Mesenchymal stem cell (in vitro differentiated cells and primary cell): ENCODE measurements at regions not wholly inside any gene's neighbourhood (a gene's known extent, or its start where the extent isn't known, plus 50 kb on each side); places are given as distances from the start of the nearest gene placed in this dataset.

Experiments
- DNase-seq: peaks from one replicate; pipeline ENCODE4 v3.0.0-alpha.2; 2013
- H2AFZ ChIP-seq: one replicate; pipeline ENCODE4 v1.6.1; 2013; ENCODE audit warnings: low read depth, mild to moderate bottlenecking, control low read depth, inconsistent platforms, low read length, moderate library complexity
- H2AK5ac ChIP-seq: 2 replicates; pipeline ENCODE4 v1.6.1; 2013; ENCODE audit warnings: low read length, moderate library complexity, mild to moderate bottlenecking, inconsistent platforms; ENCODE audit not compliant: severe bottlenecking
- H2BK120ac ChIP-seq: one replicate; pipeline ENCODE4 v1.6.1; 2013; ENCODE audit warnings: low read depth, mild to moderate bottlenecking, inconsistent platforms, low read length, moderate library complexity
- H2BK12ac ChIP-seq, 2 experiments: one replicate each; pipeline ENCODE4 v1.6.1; 2013; ENCODE audit warnings: inconsistent platforms in 2 of 2, low read length in 2 of 2, mild to moderate bottlenecking in 2 of 2, moderate library complexity in 2 of 2, control low read depth in 1 of 2
- H2BK15ac ChIP-seq: one replicate; pipeline ENCODE4 v1.6.1; 2013; ENCODE audit warnings: mild to moderate bottlenecking, low read depth, inconsistent platforms; ENCODE audit not compliant: poor library complexity, severe bottlenecking
- H2BK5ac ChIP-seq: 2 replicates; pipeline ENCODE4 v1.6.1; 2013; ENCODE audit warnings: low read depth, mild to moderate bottlenecking, low read length, control low read depth, inconsistent platforms; ENCODE audit not compliant: poor library complexity, severe bottlenecking
- H3K14ac ChIP-seq, 2 experiments: one replicate each; pipeline ENCODE4 v1.6.1; 2013; ENCODE audit warnings: inconsistent platforms in 2 of 2, low read length in 2 of 2, control low read depth in 1 of 2, mild to moderate bottlenecking in 1 of 2, moderate library complexity in 1 of 2
- H3K18ac ChIP-seq, 2 experiments: one replicate each; pipeline ENCODE4 v1.6.1; 2013; ENCODE audit warnings: inconsistent platforms in 2 of 2, low read length in 2 of 2, control low read depth in 1 of 2, low read depth in 1 of 2, mild to moderate bottlenecking in 1 of 2
- H3K23ac ChIP-seq, 2 experiments: one replicate each; pipeline ENCODE4 v1.6.1; 2013; ENCODE audit warnings: inconsistent platforms in 2 of 2, low read length in 2 of 2, mild to moderate bottlenecking in 2 of 2, moderate library complexity in 2 of 2, control low read depth in 1 of 2
- H3K27ac ChIP-seq: 2 replicates; pipeline ENCODE4 v1.5.1; 2013; ENCODE audit warnings: mild to moderate bottlenecking, moderate library complexity, low read length, control low read depth, inconsistent platforms; ENCODE audit not compliant: poor library complexity, severe bottlenecking
- H3K27me3 ChIP-seq, 2 experiments: 2 replicates each; pipeline versions ENCODE4 v1.6.1 to v1.7.0; 2013; ENCODE audit warnings: low read length in 2 of 2, mild to moderate bottlenecking in 2 of 2, moderate library complexity in 2 of 2, control low read depth in 1 of 2, inconsistent platforms in 1 of 2; ENCODE audit not compliant: control insufficient read depth in 1 of 2, insufficient read depth in 1 of 2
- H3K36me3 ChIP-seq, 2 experiments: 2 replicates each; pipeline versions ENCODE4 v1.6.1 to v1.7.0; 2013; ENCODE audit warnings: low read length in 2 of 2, control low read depth in 1 of 2, inconsistent platforms in 1 of 2, low read depth in 1 of 2, mild to moderate bottlenecking in 1 of 2; ENCODE audit not compliant: insufficient read depth in 2 of 2, control insufficient read depth in 1 of 2
- H3K4ac ChIP-seq, 2 experiments: one replicate each; pipeline ENCODE4 v1.6.1; 2013; ENCODE audit warnings: inconsistent platforms in 2 of 2, low read length in 2 of 2, mild to moderate bottlenecking in 2 of 2, moderate library complexity in 2 of 2, control low read depth in 1 of 2, low read depth in 1 of 2
- H3K4me1 ChIP-seq: 2 replicates; pipeline ENCODE4 v1.6.1; 2013; ENCODE audit warnings: low read depth, low read length, control low read depth; ENCODE audit not compliant: control insufficient read depth, insufficient read depth
- H3K4me2 ChIP-seq: 2 replicates; pipeline ENCODE4 v1.6.1; 2013; ENCODE audit warnings: low read length, mild to moderate bottlenecking, inconsistent platforms; ENCODE audit not compliant: poor library complexity, severe bottlenecking
- H3K4me3 ChIP-seq, 2 experiments: 2 replicates each; pipeline versions ENCODE4 v1.5.1 to v1.7.0; 2013; ENCODE audit warnings: low read length in 2 of 2, mild to moderate bottlenecking in 2 of 2, control low read depth in 1 of 2, low read depth in 1 of 2; ENCODE audit not compliant: insufficient read depth in 1 of 2
- H3K79me1 ChIP-seq: replicated peaks from 2 replicates; pipeline ENCODE4 v1.6.1; 2013; ENCODE audit warnings: mild to moderate bottlenecking, control low read depth, low read length, inconsistent platforms; ENCODE audit not compliant: poor library complexity, severe bottlenecking
- H3K9ac ChIP-seq: 2 replicates; pipeline ENCODE4 v1.7.0; 2013; ENCODE audit warnings: mild to moderate bottlenecking, low read length, moderate library complexity
- H3K9me3 ChIP-seq: 2 replicates; pipeline ENCODE4 v1.7.0; 2013; ENCODE audit warnings: mild to moderate bottlenecking, low read length; ENCODE audit not compliant: control insufficient read depth
- H4K8ac ChIP-seq: one replicate; pipeline ENCODE4 v1.6.1; 2013; ENCODE audit warnings: inconsistent platforms, mild to moderate bottlenecking, low read length, moderate library complexity
- H4K91ac ChIP-seq: one replicate; pipeline ENCODE4 v1.6.1; 2013; ENCODE audit warnings: mild to moderate bottlenecking, low read length, inconsistent platforms
- WGBS: methylation state at CpG from one replicate; pipeline ENCODE4 v1.1.7; 2013; ENCODE audit warnings: mixed read lengths; 5-methylcytosine and 5-hydroxymethylcytosine counted together

GRCh38 chr20:24049081-24049480 lies 60.5 kb upstream of the GGTLC1 start:
- H3K4ac ChIP-seq, result no peak overlapping the region
- H3K27me3 ChIP-seq, result peaks cover 0 to 48% of the 10 kb centered on the region in 2 experiments
- no peak overlapping the region for H2AFZ ChIP-seq
- no peak overlapping the region for H3K23ac ChIP-seq
- DNase-seq, result no peak
- no peak overlapping the region for H3K4me3 ChIP-seq
- no peak overlapping the region for H3K14ac ChIP-seq
- 78% methylated on average over 2 of the region's 2 CpGs for WGBS
- H2BK12ac ChIP-seq, result no peak overlapping the region
- H2AK5ac ChIP-seq, result no peak overlapping the region
- H3K9ac ChIP-seq, result no peak overlapping the region
- H3K36me3 ChIP-seq, result no peaks in the 10 kb centered on the region
- H3K18ac ChIP-seq, result no peak overlapping the region
- no peak overlapping the region for H4K91ac ChIP-seq
- H2BK120ac ChIP-seq, result no peak overlapping the region
- no peak overlapping the region for H4K8ac ChIP-seq
- H3K4me1 ChIP-seq, result no peaks in the 10 kb centered on the region
- no peak overlapping the region for H3K27ac ChIP-seq
- no peak overlapping the region for H2BK5ac ChIP-seq
- H2BK15ac ChIP-seq, result no peak overlapping the region
- H3K79me1 ChIP-seq, result no peaks in the 10 kb centered on the region
- no peak overlapping the region for H3K4me2 ChIP-seq
- no peaks in the 10 kb centered on the region for H3K9me3 ChIP-seq

- H3K14ac ChIP-seq, result no peak overlapping the region
- H3K4me3 ChIP-seq, result no peak overlapping the region
- H3K9ac ChIP-seq, result no peak overlapping the region
- WGBS, result 88% methylated on average over 16 of the region's 16 CpGs
- no peak overlapping the region for H2BK5ac ChIP-seq
- H3K9me3 ChIP-seq, result no peaks in the 10 kb centered on the region
- H3K4me1 ChIP-seq, result no peaks in the 10 kb centered on the region
- no peak overlapping the region for H2BK120ac ChIP-seq
- no peaks in the 10 kb centered on the region for H3K36me3 ChIP-seq
- no peak overlapping the region for H2AFZ ChIP-seq
- H2BK12ac ChIP-seq, result no peak overlapping the region
- H3K18ac ChIP-seq, result no peak overlapping the region
- no peak overlapping the region for H3K4me2 ChIP-seq
- H3K79me1 ChIP-seq, result no peaks in the 10 kb centered on the region
- H3K23ac ChIP-seq, result no peak overlapping the region
- no peak overlapping the region for H4K91ac ChIP-seq
- no peak overlapping the region for H3K4ac ChIP-seq
- H2AK5ac ChIP-seq, result no peak overlapping the region
- H3K27ac ChIP-seq, result no peak overlapping the region
- no peak overlapping the region for H4K8ac ChIP-seq
- H2BK15ac ChIP-seq, result no peak overlapping the region
- no peak for DNase-seq
- H3K27me3 ChIP-seq, result peaks cover 0 to 48% of the 10 kb centered on the region in 2 experiments
Measured at GRCh38 chr20:24048024-24048611, 59.5 kb upstream of the GGTLC1 start.

- Histone ChIP-seq H2BK15ac (no peak overlapping the region), H3K9ac (no peak overlapping the region), H3K36me3 (no peaks in the 10 kb centered on the region), H2AK5ac (no peak overlapping the region), H3K9me3 (no peaks in the 10 kb centered on the region), H3K27me3 (peaks cover 0 to 43% of the 10 kb centered on the region in 2 experiments), H3K4ac (no peak overlapping the region), H2BK5ac (no peak overlapping the region), H2AFZ (no peak overlapping the region), H3K4me2 (no peak overlapping the region), H2BK120ac (no peak overlapping the region), H3K4me3 (no peak overlapping the region), H3K14ac (no peak overlapping the region), H3K79me1 (no peaks in the 10 kb centered on the region), H2BK12ac (no peak overlapping the region), H3K23ac (no peak overlapping the region), H4K8ac (no peak overlapping the region), H3K4me1 (no peaks in the 10 kb centered on the region), H4K91ac (no peak overlapping the region), H3K27ac (no peak overlapping the region), H3K18ac (no peak overlapping the region)
- WGBS, result no CpG with 5 or more reads among the region's 1 CpG
- DNase-seq, result no peak
Measured at GRCh38 chr20:24046888-24047287, 58.3 kb upstream of the GGTLC1 start.

GRCh38 chr20:24045621-24046318 lies 57.2 kb upstream of the GGTLC1 start:
- Histone ChIP-seq H2AFZ (no peak overlapping the region), H3K4me3 (no peak overlapping the region), H2AK5ac (no peak overlapping the region), H3K14ac (no peak overlapping the region), H3K4me2 (no peak overlapping the region), H4K8ac (no peak overlapping the region), H3K4ac (no peak overlapping the region), H3K4me1 (no peaks in the 10 kb centered on the region), H3K18ac (no peak overlapping the region), H3K36me3 (no peaks in the 10 kb centered on the region), H3K23ac (no peak overlapping the region), H2BK12ac (no peak overlapping the region), H2BK5ac (no peak overlapping the region), H3K9me3 (no peaks in the 10 kb centered on the region), H2BK15ac (no peak overlapping the region), H2BK120ac (no peak overlapping the region), H3K27me3 (peaks cover 0 to 36% of the 10 kb centered on the region in 2 experiments), H3K79me1 (no peaks in the 10 kb centered on the region), H4K91ac (no peak overlapping the region), H3K27ac (no peak overlapping the region), H3K9ac (no peak overlapping the region)
- 70% methylated on average over 9 of the region's 10 CpGs for WGBS
- no peak for DNase-seq
